ENCODE measurements at regions not wholly inside any gene's neighbourhood (a gene's known extent, or its start where the extent isn't known, plus 50 kb on each side); places are given as distances from the start of the nearest gene placed in this dataset.

DNA sequence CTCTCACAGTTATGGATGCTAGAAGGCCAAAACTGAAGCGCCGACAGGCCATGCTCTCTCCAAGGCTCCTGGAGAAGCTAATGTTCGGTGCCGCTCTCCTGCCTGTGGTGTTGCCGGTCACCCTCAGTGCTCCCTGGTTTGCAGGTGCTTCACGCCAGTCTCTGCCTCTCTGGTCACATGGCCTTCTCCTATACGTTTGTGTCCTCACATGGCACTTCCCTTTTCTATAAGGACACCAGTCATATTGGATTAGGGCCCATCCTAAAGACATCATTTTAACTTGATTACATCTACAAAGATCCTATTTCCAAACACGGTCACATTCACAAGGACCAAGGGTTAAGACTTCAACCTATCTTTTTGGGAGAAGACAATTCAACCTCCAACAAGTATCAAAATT, 671.3 kb upstream of the ARGLU1 start:
- no peak overlapping the region for H3K9ac ChIP-seq
- H4K20me1 ChIP-seq (ENCODE audit: insufficient read depth) = no peaks in the 10 kb centered on the region
- no peak overlapping the region for H2AFZ ChIP-seq (ENCODE audit: low read depth)
- TF ChIP-seq, protein P1, sequence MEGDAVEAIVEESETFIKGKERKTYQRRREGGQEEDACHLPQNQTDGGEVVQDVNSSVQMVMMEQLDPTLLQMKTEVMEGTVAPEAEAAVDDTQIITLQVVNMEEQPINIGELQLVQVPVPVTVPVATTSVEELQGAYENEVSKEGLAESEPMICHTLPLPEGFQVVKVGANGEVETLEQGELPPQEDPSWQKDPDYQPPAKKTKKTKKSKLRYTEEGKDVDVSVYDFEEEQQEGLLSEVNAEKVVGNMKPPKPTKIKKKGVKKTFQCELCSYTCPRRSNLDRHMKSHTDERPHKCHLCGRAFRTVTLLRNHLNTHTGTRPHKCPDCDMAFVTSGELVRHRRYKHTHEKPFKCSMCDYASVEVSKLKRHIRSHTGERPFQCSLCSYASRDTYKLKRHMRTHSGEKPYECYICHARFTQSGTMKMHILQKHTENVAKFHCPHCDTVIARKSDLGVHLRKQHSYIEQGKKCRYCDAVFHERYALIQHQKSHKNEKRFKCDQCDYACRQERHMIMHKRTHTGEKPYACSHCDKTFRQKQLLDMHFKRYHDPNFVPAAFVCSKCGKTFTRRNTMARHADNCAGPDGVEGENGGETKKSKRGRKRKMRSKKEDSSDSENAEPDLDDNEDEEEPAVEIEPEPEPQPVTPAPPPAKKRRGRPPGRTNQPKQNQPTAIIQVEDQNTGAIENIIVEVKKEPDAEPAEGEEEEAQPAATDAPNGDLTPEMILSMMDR (conservative IDR thresholded peaks at IDR 0.05; ENCODE audit: low read depth, low read length) = no peak
- H3K4me3 ChIP-seq (IDR thresholded peaks at IDR 0.05; ENCODE audit: insufficient read depth, low read depth, low read length) = no peak overlapping the region
- no peaks in the 10 kb centered on the region for H3K27me3 ChIP-seq (ENCODE audit: insufficient read depth, low read depth)
- no peaks in the 10 kb centered on the region for H3K36me3 ChIP-seq (ENCODE audit: insufficient read depth)
- no peak overlapping the region for H3K27ac ChIP-seq
- H3K4me2 ChIP-seq = no peak overlapping the region
- H3K79me2 ChIP-seq (ENCODE audit: insufficient read depth, low read depth) = no peaks in the 10 kb centered on the region
- H3K4me1 ChIP-seq (ENCODE audit: low read depth, poor library complexity, severe bottlenecking) = no peaks in the 10 kb centered on the region

DNA sequence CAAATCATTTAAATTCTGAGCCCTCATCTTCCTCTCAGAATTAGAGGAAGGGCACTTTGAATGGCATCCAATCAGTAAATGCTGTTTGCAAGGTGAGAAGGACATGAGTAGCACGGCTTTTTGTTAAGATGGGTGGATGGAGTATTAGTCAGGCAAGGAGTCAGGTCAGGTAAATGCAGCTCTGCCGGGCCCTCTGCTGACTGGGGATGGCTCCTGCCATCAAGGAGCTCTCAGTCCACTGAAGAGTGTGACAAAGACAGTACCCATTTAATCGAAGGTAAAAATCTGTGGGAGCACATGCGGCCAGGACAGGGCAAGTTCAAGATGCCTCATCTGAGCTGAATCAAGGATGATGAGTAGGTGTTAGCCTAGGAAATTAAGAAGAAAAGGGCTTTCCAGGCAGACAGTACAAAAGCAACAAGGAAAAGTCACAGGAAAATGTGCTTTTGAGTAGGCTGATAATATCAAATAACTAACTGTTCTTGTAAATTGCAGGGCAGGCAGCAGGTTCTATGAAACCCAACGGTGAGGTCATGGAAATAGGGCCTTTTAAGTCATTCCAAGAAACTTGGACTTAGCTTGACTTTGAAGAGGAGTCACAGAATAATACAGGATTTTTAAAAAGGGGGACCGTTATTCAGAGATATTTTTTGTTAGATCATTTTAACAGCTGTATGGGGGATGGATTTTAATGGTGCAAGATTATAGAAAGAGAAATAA, 670.5 kb upstream of the ARGLU1 start:
- Histone ChIP-seq H3K27me3 (ENCODE audit: insufficient read depth, low read depth) (no peaks in the 10 kb centered on the region), H3K27ac (no peak overlapping the region), H3K79me2 (ENCODE audit: insufficient read depth, low read depth) (no peaks in the 10 kb centered on the region), H3K4me2 (no peak overlapping the region), H2AFZ (ENCODE audit: low read depth) (no peak overlapping the region), H4K20me1 (ENCODE audit: insufficient read depth) (no peaks in the 10 kb centered on the region), H3K4me1 (ENCODE audit: low read depth, poor library complexity, severe bottlenecking) (no peaks in the 10 kb centered on the region), H3K9ac (no peak overlapping the region), H3K4me3 (IDR thresholded peaks at IDR 0.05; ENCODE audit: insufficient read depth, low read depth, low read length) (no peak overlapping the region), H3K36me3 (ENCODE audit: insufficient read depth) (no peaks in the 10 kb centered on the region)
- TF ChIP-seq, protein P1 (conservative IDR thresholded peaks at IDR 0.05; ENCODE audit: low read depth, low read length) = no peak

- Histone ChIP-seq H3K79me2 (ENCODE audit: insufficient read depth, low read depth) (no peaks in the 10 kb centered on the region), H2AFZ (ENCODE audit: low read depth) (no peak overlapping the region), H3K27me3 (ENCODE audit: insufficient read depth, low read depth) (no peaks in the 10 kb centered on the region), H3K4me2 (no peak overlapping the region), H3K27ac (no peak overlapping the region), H3K4me3 (IDR thresholded peaks at IDR 0.05; ENCODE audit: insufficient read depth, low read depth, low read length) (no peak overlapping the region), H3K36me3 (ENCODE audit: insufficient read depth) (no peaks in the 10 kb centered on the region), H3K9ac (no peak overlapping the region), H3K4me1 (ENCODE audit: low read depth, poor library complexity, severe bottlenecking) (no peaks in the 10 kb centered on the region), H4K20me1 (ENCODE audit: insufficient read depth) (no peaks in the 10 kb centered on the region)
- TF ChIP-seq, protein P1 (conservative IDR thresholded peaks at IDR 0.05; ENCODE audit: low read depth, low read length) = no peak
Observed at GRCh38 chr13:107234319-107235073, 666.6 kb upstream of the ARGLU1 start.

- no peaks in the 10 kb centered on the region for H4K20me1 ChIP-seq (ENCODE audit: insufficient read depth)
- H3K4me1 ChIP-seq (ENCODE audit: low read depth, poor library complexity, severe bottlenecking) = no peaks in the 10 kb centered on the region
- TF ChIP-seq, protein P1 (conservative IDR thresholded peaks at IDR 0.05; ENCODE audit: low read depth, low read length) = no peak
- H3K27me3 ChIP-seq (ENCODE audit: insufficient read depth, low read depth) = no peaks in the 10 kb centered on the region
- no peak overlapping the region for H3K4me2 ChIP-seq
- no peak overlapping the region for H3K4me3 ChIP-seq (IDR thresholded peaks at IDR 0.05; ENCODE audit: insufficient read depth, low read depth, low read length)
- no peak overlapping the region for H2AFZ ChIP-seq (ENCODE audit: low read depth)
- H3K9ac ChIP-seq = no peak overlapping the region
- no peaks in the 10 kb centered on the region for H3K36me3 ChIP-seq (ENCODE audit: insufficient read depth)
- H3K27ac ChIP-seq = no peak overlapping the region
- H3K79me2 ChIP-seq (ENCODE audit: insufficient read depth, low read depth) = no peaks in the 10 kb centered on the region
Observed at GRCh38 chr13:107233541-107233940, 665.6 kb upstream of the ARGLU1 start.

Measured in KMS-11 (cell line).